Liver (tissue), 8 donors: ENCODE measurements at regions not wholly inside any gene's neighbourhood (a gene's known extent, or its start where the extent isn't known, plus 50 kb on each side); places are given as distances from the start of the nearest gene placed in this dataset.

ENCODE experiments used
- DNase-seq: peaks from one replicate; pipeline ENCODE4 v3.0.0-alpha.2; 2017; ENCODE audit warnings: low spot score
- H3K27ac ChIP-seq, 2 donors: one replicate each; pipeline ENCODE4 v1.7.0; 2013; ENCODE audit warnings: inconsistent platforms in 2 of 2, low read length in 2 of 2, control low read depth in 1 of 2, low read depth in 1 of 2, mild to moderate bottlenecking in 1 of 2
- H3K27me3 ChIP-seq, 4 donors: one replicate each; pipeline versions ENCODE4 v1.6.1 to v1.7.0; 2013; ENCODE audit warnings: low read length in 3 of 4, inconsistent platforms in 1 of 4, mild to moderate bottlenecking in 1 of 4, moderate library complexity in 1 of 4; ENCODE audit not compliant: control insufficient read depth in 4 of 4, insufficient read depth in 4 of 4
- H3K36me3 ChIP-seq, 4 donors: one replicate each; pipeline versions ENCODE4 v1.6.1 to v1.7.0; 2013; ENCODE audit warnings: low read length in 3 of 4, mild to moderate bottlenecking in 3 of 4, low read depth in 1 of 4, moderate library complexity in 1 of 4; ENCODE audit not compliant: control insufficient read depth in 4 of 4, insufficient read depth in 3 of 4
- H3K4me1 ChIP-seq, 4 donors: one replicate each; pipeline versions ENCODE4 v1.6.1 to v1.7.0; 2013; ENCODE audit warnings: low read length in 3 of 4, mild to moderate bottlenecking in 3 of 4, moderate library complexity in 1 of 4; ENCODE audit not compliant: control insufficient read depth in 4 of 4, insufficient read depth in 4 of 4
- H3K4me3 ChIP-seq, 3 donors: one replicate each; pipeline versions ENCODE4 v1.6.1 to v1.7.0; 2013; ENCODE audit warnings: low read length in 3 of 3, control low read depth in 1 of 3, low read depth in 1 of 3, mild to moderate bottlenecking in 1 of 3
- H3K9ac ChIP-seq, 2 donors: one replicate each; pipeline ENCODE4 v1.7.0; 2013; ENCODE audit warnings: low read length in 2 of 2, mild to moderate bottlenecking in 2 of 2, moderate library complexity in 2 of 2, control low read depth in 1 of 2, low read depth in 1 of 2
- H3K9me3 ChIP-seq, 4 donors: one replicate each; pipeline versions ENCODE4 v1.6.1 to v1.7.0; 2013; ENCODE audit warnings: low read length in 3 of 4; ENCODE audit not compliant: control insufficient read depth in 4 of 4
- ATF3 ChIP-seq: IDR thresholded peaks from 2 replicates; pipeline ENCODE4 v1.6.1; 2016; ENCODE audit warnings: antibody characterized with exemption
- CTCF ChIP-seq: fragments of 150-350 bp; IDR thresholded peaks from 2 replicates; pipeline ENCODE4 v1.5.1; 2017; ENCODE audit warnings: improper control_type of control experiment, low read depth, low read length; ENCODE audit not compliant: missing input control
- EGR1 ChIP-seq, 2 donors: IDR thresholded peaks; 2 replicates each; pipeline ENCODE4 v1.6.1; 2016 to 2018; ENCODE audit warnings: antibody characterized with exemption in 2 of 2, low read depth in 2 of 2
- FOXA1 ChIP-seq: IDR thresholded peaks from 2 replicates; pipeline ENCODE4 v1.6.1; 2016; ENCODE audit warnings: antibody characterized with exemption
- FOXA2 ChIP-seq: IDR thresholded peaks from 2 replicates; pipeline ENCODE4 v1.6.1; 2016; ENCODE audit warnings: antibody characterized with exemption
- GABPA ChIP-seq, 2 donors: IDR thresholded peaks in 1 of 2; conservative IDR thresholded peaks in 1 of 2; 2 replicates each; pipeline ENCODE4 v1.6.1; 2016; ENCODE audit warnings: antibody characterized with exemption in 2 of 2, mild to moderate bottlenecking in 1 of 2, moderate library complexity in 1 of 2
- HNF4A ChIP-seq, 2 donors: conservative IDR thresholded peaks; 2 replicates each; pipeline ENCODE4 v1.6.1; 2016; ENCODE audit warnings: antibody characterized with exemption in 2 of 2, mild to moderate bottlenecking in 2 of 2
- HNF4G ChIP-seq: IDR thresholded peaks from 2 replicates; pipeline ENCODE4 v1.6.1; 2016; ENCODE audit warnings: antibody characterized with exemption
- JUND ChIP-seq, 2 donors: IDR thresholded peaks; 2 replicates each; pipeline ENCODE4 v1.6.1; 2016; ENCODE audit warnings: antibody characterized with exemption in 2 of 2
- MAX ChIP-seq: IDR thresholded peaks from 2 replicates; pipeline ENCODE4 v1.6.1; 2016; ENCODE audit warnings: antibody characterized with exemption
- NR2F2 ChIP-seq: IDR thresholded peaks from 2 replicates; pipeline ENCODE4 v1.6.1; 2016; ENCODE audit warnings: antibody characterized with exemption
- RAD21 ChIP-seq, 2 donors: IDR thresholded peaks; 2 replicates each; pipeline ENCODE4 v1.6.1; 2016; ENCODE audit warnings: antibody characterized with exemption in 2 of 2, mild to moderate bottlenecking in 2 of 2
- REST ChIP-seq: IDR thresholded peaks from 2 replicates; pipeline ENCODE4 v1.6.1; 2016; ENCODE audit warnings: antibody characterized with exemption, mild to moderate bottlenecking
- RXRA ChIP-seq, 2 donors: IDR thresholded peaks; 2 replicates each; pipeline ENCODE4 v1.6.1; 2017 to 2018; ENCODE audit warnings: antibody characterized with exemption in 2 of 2, mild to moderate bottlenecking in 1 of 2
- SP1 ChIP-seq: IDR thresholded peaks from 2 replicates; pipeline ENCODE4 v1.6.1; 2018; ENCODE audit warnings: antibody characterized with exemption, mild to moderate bottlenecking
- TAF1 ChIP-seq: conservative IDR thresholded peaks from 2 replicates; pipeline ENCODE4 v1.6.1; 2016; ENCODE audit warnings: antibody characterized with exemption, mild to moderate bottlenecking
- YY1 ChIP-seq: IDR thresholded peaks from 2 replicates; pipeline ENCODE4 v1.6.1; 2016; ENCODE audit warnings: antibody characterized with exemption, mild to moderate bottlenecking
- ZBTB33 ChIP-seq: IDR thresholded peaks from 2 replicates; pipeline ENCODE4 v1.6.1; 2016; ENCODE audit warnings: antibody characterized with exemption
- WGBS: extraction: QIAGEN DNeasy Blood & Tissue Kit; methylation state at CpG from one replicate; pipeline ENCODE4 v1.1.7; 2013; 5-methylcytosine and 5-hydroxymethylcytosine counted together
- donor health status: healthy.
- donor health status: healthy.
- donor health status: healthy.
- donor health status: healthy.
- donor health status: healthy.

GRCh38 chr2:4420032-4420431 lies 716.7 kb downstream of the DCDC2C start:
- H3K27me3 ChIP-seq, result no peaks in the 10 kb centered on the region
- no peak overlapping the region for H3K27ac ChIP-seq
- no peaks in the 10 kb centered on the region for H3K9me3 ChIP-seq
- no peak overlapping the region for H3K4me3 ChIP-seq
- 26% methylated on average over 3 of the region's 3 CpGs for WGBS
- no peaks in the 10 kb centered on the region for H3K36me3 ChIP-seq
- H3K9ac ChIP-seq, result no peak overlapping the region
- DNase-seq, result no peak
- TF ChIP-seq FOXA2 (no peak), YY1 (no peak), MAX (no peak), FOXA1 (no peak), JUND (IDR thresholded peaks at IDR 0.05) (no peak), HNF4G (no peak)
- no peaks in the 10 kb centered on the region for H3K4me1 ChIP-seq

- DNase-seq, result no peak
- H3K27ac ChIP-seq, result no peak overlapping the region
- 83% methylated on average over 6 of the region's 6 CpGs for WGBS
- H3K4me3 ChIP-seq, result no peak overlapping the region
- H3K9me3 ChIP-seq, result no peaks in the 10 kb centered on the region
- TF ChIP-seq GABPA (IDR thresholded peaks at IDR 0.05 in 1 of 2, conservative IDR thresholded peaks at IDR 0.05 in 1 of 2), result no peak
- TF ChIP-seq TAF1, result no peak
- no peak for TF ChIP-seq CTCF
- TF ChIP-seq MAX, result no peak
- no peak for TF ChIP-seq SP1
- no peak for TF ChIP-seq RAD21 (IDR thresholded peaks at IDR 0.05)
- no peak for TF ChIP-seq REST
- TF ChIP-seq HNF4A (conservative IDR thresholded peaks at IDR 0.05), result no peak
- no peak for TF ChIP-seq RXRA (IDR thresholded peaks at IDR 0.05)
- TF ChIP-seq JUND (IDR thresholded peaks at IDR 0.05), result no peak
- TF ChIP-seq ZBTB33, result no peak
- no peak for TF ChIP-seq FOXA1
- no peak for TF ChIP-seq HNF4G
- no peak for TF ChIP-seq ATF3
- no peak for TF ChIP-seq NR2F2
- TF ChIP-seq YY1, result no peak
- TF ChIP-seq EGR1 (IDR thresholded peaks at IDR 0.05; ENCODE audit: low read depth in 2 of 2), result no peak
- TF ChIP-seq FOXA2, result no peak
- H3K4me1 ChIP-seq, result no peaks in the 10 kb centered on the region
- no peaks in the 10 kb centered on the region for H3K27me3 ChIP-seq
- no peak overlapping the region for H3K9ac ChIP-seq
- H3K36me3 ChIP-seq, result no peaks in the 10 kb centered on the region
Measured at GRCh38 chr2:4424153-4424552, 720.8 kb downstream of the DCDC2C start.
